K562 (cell line): ENCODE measurements at regions not wholly inside any gene's neighbourhood (a gene's known extent, or its start where the extent isn't known, plus 50 kb on each side); places are given as distances from the start of the nearest gene placed in this dataset.

Experiments
- ATAC-seq: fragments of 200-7000 bp; cut with Tn5 transposase; 3 replicates; pipeline ENCODE4 v1.9.1; 2020; ENCODE audit warnings: moderate library complexity
- BruUV-seq: library from RNA; stranded (reverse); fragments of 400-500 nt; replicated peaks from 2 replicates; lab custom pipeline; 2021; lab: Mats Ljungman, UMichigan
- CTCF ChIA-PET: fragments of 300-600 bp; formaldehyde crosslinking; extraction: SDS; loops from one replicate; lab custom pipeline; 2021; ENCODE audit warnings: low intra/inter-chr PET ratio; lab: Yijun Ruan, JAX
- POLR2A ChIA-PET: fragments of 300-600, 350-650 bp; sonication (Branson Sonifier 250); formaldehyde crosslinking; extraction: SDS; loops from one replicate; lab custom pipeline; 2021; ENCODE audit warnings: antibody characterized with exemption, inconsistent platforms; lab: Yijun Ruan, JAX
- DNase-seq, 4 experiments: peaks; one replicate each; pipeline versions ENCODE4 v3.0.0 to v3.0.0-alpha.2; 2011 to 2018; ENCODE audit warnings: low spot score in 3 of 4, mixed read lengths in 3 of 4; ENCODE audit errors: extremely low read depth in 1 of 4
- FAIRE-seq: peaks from 2 replicates; lab custom pipeline; 2011; peaks lifted over from hg19 to GRCh38; lab: Jason Lieb, UNC
- H2AFZ ChIP-seq: 2 replicates; pipeline ENCODE4 v1.6.0; 2011; ENCODE audit warnings: low read depth, low read length, control low read depth, inconsistent platforms
- H3K27ac ChIP-seq: fragments of 200-600 bp; 3 replicates; pipeline ENCODE4 v1.8.0; 2011; ENCODE audit warnings: low read depth, mild to moderate bottlenecking, control low read depth, inconsistent platforms, low read length, moderate library complexity, mixed read lengths; ENCODE audit errors: extremely low read depth
- H3K27me3 ChIP-seq, 2 experiments: fragments of 300-600 bp in 1 of 2; 2 replicates in 1 of 2; 3 replicates in 1 of 2; pipeline versions ENCODE4 v1.6.0 to v1.8.0; 2011; ENCODE audit warnings: inconsistent platforms in 2 of 2, low read length in 2 of 2, mild to moderate bottlenecking in 1 of 2, mixed read lengths in 1 of 2, moderate library complexity in 1 of 2; ENCODE audit not compliant: control insufficient read depth in 2 of 2, insufficient read depth in 2 of 2
- H3K36me3 ChIP-seq: fragments of 300-600 bp; 3 replicates; pipeline ENCODE4 v1.8.0; 2011; ENCODE audit warnings: mild to moderate bottlenecking, low read length, inconsistent platforms; ENCODE audit not compliant: control insufficient read depth, insufficient read depth
- H3K4me1 ChIP-seq, 2 experiments: fragments of 200-600 bp in 1 of 2; replicated peaks in 1 of 2; 2 replicates in 1 of 2; 3 replicates in 1 of 2; pipeline versions ENCODE4 v1.5.1 to v1.8.0; 2011; ENCODE audit warnings: inconsistent platforms in 2 of 2, low read length in 2 of 2, mild to moderate bottlenecking in 1 of 2, mixed read lengths in 1 of 2, moderate library complexity in 1 of 2; ENCODE audit not compliant: control insufficient read depth in 2 of 2, insufficient read depth in 2 of 2
- H3K4me2 ChIP-seq: 2 replicates; pipeline ENCODE4 v1.6.1; 2011; ENCODE audit warnings: low read length, control low read depth, inconsistent platforms, mixed read lengths; ENCODE audit not compliant: insufficient read depth
- H3K4me3 ChIP-seq: fragments of 200-600 bp; sonication (generic), shearing (Covaris generic); 2 replicates; pipeline ENCODE4 v1.5.1; 2016; ENCODE audit warnings: control low read depth, inconsistent platforms
- H3K79me2 ChIP-seq: fragments of 200-600 bp; 3 replicates; pipeline ENCODE4 v1.8.0; 2011; ENCODE audit warnings: low read length, inconsistent platforms; ENCODE audit not compliant: control insufficient read depth, insufficient read depth
- H3K9ac ChIP-seq, 2 experiments: 2 replicates each; pipeline versions ENCODE4 v1.6.0 to v1.6.1; 2011; ENCODE audit warnings: low read depth in 2 of 2, low read length in 2 of 2, control low read depth in 1 of 2, inconsistent platforms in 1 of 2, mild to moderate bottlenecking in 1 of 2, mixed read lengths in 1 of 2; ENCODE audit not compliant: insufficient read depth in 1 of 2
- H3K9me1 ChIP-seq: one replicate; pipeline ENCODE4 v1.6.0; 2011; ENCODE audit warnings: inconsistent platforms, mild to moderate bottlenecking, low read length, moderate library complexity; ENCODE audit not compliant: control insufficient read depth, insufficient read depth
- H3K9me3 ChIP-seq: replicated peaks from 2 replicates; pipeline ENCODE4 v1.5.1; 2011; ENCODE audit warnings: low read depth, low read length, inconsistent platforms; ENCODE audit not compliant: control insufficient read depth, insufficient read depth
- H4K20me1 ChIP-seq: replicated peaks from 2 replicates; pipeline ENCODE4 v1.6.1; 2011; ENCODE audit warnings: low read length, inconsistent platforms, mixed read lengths; ENCODE audit not compliant: control insufficient read depth, insufficient read depth
- CTBP1 ChIP-seq: fragments of 450-650 bp; IDR thresholded peaks from 2 replicates; pipeline ENCODE4 v1.6.1; 2016; ENCODE audit warnings: borderline replicate concordance
- CTCF ChIP-seq, 3 experiments: IDR thresholded peaks in 2 of 3; conservative IDR thresholded peaks in 1 of 3; 2 replicates each; pipeline ENCODE4 v1.5.1; 2011 to 2012; ENCODE audit warnings: low read length in 3 of 3, mild to moderate bottlenecking in 3 of 3, control low read depth in 2 of 3, improper control_type of control experiment in 1 of 3, inconsistent platforms in 1 of 3, low read depth in 1 of 3, mixed read lengths in 1 of 3, moderate library complexity in 1 of 3; ENCODE audit not compliant: insufficient read depth in 2 of 3
- CTCFL ChIP-seq: IDR thresholded peaks from 2 replicates; pipeline ENCODE4 v1.6.1; 2011; ENCODE audit warnings: borderline replicate concordance, low read depth, mild to moderate bottlenecking, moderate library complexity, low read length; ENCODE audit not compliant: insufficient read depth, poor library complexity, severe bottlenecking
- IFI16 ChIP-seq: fragments of 250-450 bp; sonication (Bioruptor Pico); IDR thresholded peaks from 2 replicates; pipeline ENCODE4 v2.1.2; 2022; ENCODE audit warnings: mild to moderate bottlenecking, inconsistent platforms
- KDM5B ChIP-seq: fragments of 200-600 bp; sonication (generic); IDR thresholded peaks from 2 replicates; pipeline ENCODE4 v1.6.1; 2012; ENCODE audit warnings: low read depth, mild to moderate bottlenecking, moderate library complexity, low read length, control low read depth, inconsistent platforms; ENCODE audit not compliant: insufficient replicate concordance
- L3MBTL2 ChIP-seq: fragments of 450-650 bp; IDR thresholded peaks from 2 replicates; pipeline ENCODE4 v1.6.1; 2016; ENCODE audit warnings: mild to moderate bottlenecking, moderate library complexity
- MEF2A ChIP-seq: IDR thresholded peaks from 2 replicates; pipeline ENCODE4 v1.6.1; 2011; ENCODE audit warnings: low read depth, mild to moderate bottlenecking, low read length, moderate library complexity; ENCODE audit not compliant: control insufficient read depth
- MYC ChIP-seq, 2 experiments: fragments of 250-450 bp in 1 of 2; sonication (Bioruptor Pico) in 1 of 2; IDR thresholded peaks; 2 replicates each; pipeline versions ENCODE4 v1.5.1 to v1.6.1; 2012 to 2021; ENCODE audit warnings: low read depth in 2 of 2, borderline replicate concordance in 1 of 2, improper control_type of control experiment in 1 of 2, low read length in 1 of 2, mild to moderate bottlenecking in 1 of 2, moderate library complexity in 1 of 2
- POLR2AphosphoS2 ChIP-seq: IDR thresholded peaks from 2 replicates; pipeline ENCODE4 v1.6.1; 2012; ENCODE audit warnings: low read length, improper control_type of control experiment
- RAD21 ChIP-seq, 2 experiments: fragments of 250-450 bp in 1 of 2; fragments of 450-650 bp in 1 of 2; sonication (Bioruptor Pico) in 1 of 2; formaldehyde crosslinking in 1 of 2; IDR thresholded peaks in 1 of 2; conservative IDR thresholded peaks in 1 of 2; 2 replicates each; pipeline versions ENCODE4 v1.4.0 to v1.8.0; 2020 to 2022; ENCODE audit warnings: mild to moderate bottlenecking in 2 of 2, moderate library complexity in 1 of 2
- ZBTB12 ChIP-seq: fragments of 250-450 bp; sonication (Bioruptor Pico); IDR thresholded peaks from 2 replicates; pipeline ENCODE4 v1.4.0; 2020
- ZNF347 ChIP-seq: fragments of 450-650 bp; formaldehyde crosslinking; IDR thresholded peaks from 2 replicates; pipeline ENCODE4 v1.4.0; 2020; ENCODE audit warnings: low read depth, mild to moderate bottlenecking, moderate library complexity
- WGBS: fragments of 100-300 bp; shearing (Covaris generic); methylation state at CpG from one replicate; pipeline ENCODE4 v1.1.6; 2016; ENCODE audit warnings: low coverage, mixed read lengths; ENCODE audit not compliant: insufficient coverage; ENCODE audit errors: missing lambda C conversion rate; 5-methylcytosine and 5-hydroxymethylcytosine counted together
- in situ Hi-C: fragments of 300-500 bp; cut with MboI; formaldehyde crosslinking; loops from 4 replicates; pipeline ENCODE4 v1.15.0; 2018; ENCODE audit warnings: inconsistent platforms, mixed read lengths
- intact Hi-C: fragments of 100-400 bp; cut with micrococcal nuclease; formaldehyde crosslinking; loops from 2 replicates; pipeline ENCODE4 v1.14.2; 2022

GRCh38 chr10:47062441-47063200 lies 151.4 kb downstream of the PTPN20 start:
- POLR2A ChIA-PET: no interaction called here
- Histone ChIP-seq H3K27me3 (peaks cover 41 to 45% of the 10 kb centered on the region in 2 experiments), H3K9me3 (no peaks in the 10 kb centered on the region), H3K4me3 (no peak overlapping the region), H3K4me2 (no peak overlapping the region), H2AFZ (peak overlapping the region; percentile 56), H3K27ac (no peak overlapping the region), H3K4me1 (no peaks in the 10 kb centered on the region), H3K36me3 (no peaks in the 10 kb centered on the region), H4K20me1 (peaks cover 4% of the 10 kb centered on the region; the same call in 1 of the 2 replicates), H3K9me1 (no peaks in the 10 kb centered on the region), H3K9ac (no peak overlapping the region), H3K79me2 (no peaks in the 10 kb centered on the region)
- intact Hi-C loops: no loop called here
- under 1% methylated on average over 12 of the region's 12 CpGs for WGBS
- peak; percentile 34; the same call in 1 of the 2 replicates for TF ChIP-seq CTBP1
- TF ChIP-seq CTCF (IDR thresholded peaks at IDR 0.05 in 2 of 3, conservative IDR thresholded peaks at IDR 0.05 in 1 of 3; ENCODE audit: insufficient read depth in 2 of 3, low read depth in 1 of 3, low read length in 3 of 3): peak in 2 of 3 experiments; percentile 15 to 36; a peak in 2 of 6 replicates
- TF ChIP-seq ZNF347 (CRISPR knock-in tag): no peak
- peak; percentile 29; the same call in 1 of the 2 replicates for TF ChIP-seq MYC (IDR thresholded peaks at IDR 0.05; ENCODE audit: low read depth, low read length)
- no peak for TF ChIP-seq MYC (CRISPR knock-in tag; IDR thresholded peaks at IDR 0.05; ENCODE audit: borderline replicate concordance, low read depth)
- no peak for TF ChIP-seq KDM5B
- TF ChIP-seq POLR2AphosphoS2: no peak
- no peak for TF ChIP-seq MEF2A
- no peak for TF ChIP-seq ZBTB12 (CRISPR knock-in tag)
- peak; percentile 89 for TF ChIP-seq CTCFL
- TF ChIP-seq L3MBTL2: peak; percentile 38; the same call in 1 of the 2 replicates
- peak in 1 of 2 experiments; percentile 29; a peak in 2 of 4 replicates for TF ChIP-seq RAD21 (CRISPR knock-in tag; conservative IDR thresholded peaks at IDR 0.05 in 1 of 2, IDR thresholded peaks at IDR 0.05 in 1 of 2)
- TF ChIP-seq IFI16 (CRISPR knock-in tag): no peak
- FAIRE-seq: no peak
- in situ Hi-C loops: no loop called here
- no TSS peak for BruUV-seq
- peak in 1 of 4 experiments; percentile 9 for DNase-seq
- peak; percentile 72 for ATAC-seq
- CTCF ChIA-PET: no interaction called here
